ENCODE measurements at regions not wholly inside any gene's neighbourhood (a gene's known extent, or its start where the extent isn't known, plus 50 kb on each side); places are given as distances from the start of the nearest gene placed in this dataset.

GRCh38 chr15:66651913-66652642 lies 50.0 kb upstream of the SMAD6 start:
- POLR2A ChIA-PET, result interaction anchor here (0.6 kb wide), 1 partner anchor 48 kb away, joined by 4 read pairs; no protein-coding TSS in a partner anchor
- no peak for DNase-seq
- no peaks in the 10 kb centered on the region for H3K9me3 Mint-ChIP-seq
- CTCF ChIA-PET, result no interaction called here
- no peak overlapping the region for H3K27ac Mint-ChIP-seq
- intact Hi-C loops (cut with micrococcal nuclease), result no loop called here
- no peak overlapping the region for H3K4me3 Mint-ChIP-seq
- H3K4me1 Mint-ChIP-seq (ENCODE audit: low read depth), result peaks cover 5% of the 10 kb centered on the region
- peaks cover 4% of the 10 kb centered on the region for H3K27me3 Mint-ChIP-seq
- no peaks in the 10 kb centered on the region for H3K36me3 Mint-ChIP-seq

All from activated CD4-positive, alpha-beta memory T cell treated with anti-CD3 and anti-CD28 coated beads for 36 hours (primary cell).